HL-60 (cell line): ENCODE measurements at regions not wholly inside any gene's neighbourhood (a gene's known extent, or its start where the extent isn't known, plus 50 kb on each side); places are given as distances from the start of the nearest gene placed in this dataset.

ENCODE experiments used
- CTCF ChIP-seq: IDR thresholded peaks from one replicate; pipeline ENCODE4 v1.5.1; 2011; ENCODE audit warnings: low read length, control low read depth, inconsistent platforms; ENCODE audit not compliant: insufficient read depth
- POLR2AphosphoS5 ChIP-seq: IDR thresholded peaks from 2 replicates; pipeline ENCODE4 v1.6.1; 2012; ENCODE audit warnings: low read depth
- REST ChIP-seq: IDR thresholded peaks from 2 replicates; pipeline ENCODE4 v1.6.1; 2012; ENCODE audit warnings: low read depth; ENCODE audit not compliant: insufficient replicate concordance

- TF ChIP-seq CTCF (no peak), REST (no peak), POLR2AphosphoS5 (no peak)
Observed at GRCh38 chr9:88189371-88189770, 51.1 kb upstream of the SPATA31C2 start.
